GM19324 (cell line): ENCODE measurements at regions not wholly inside any gene's neighbourhood (a gene's known extent, or its start where the extent isn't known, plus 50 kb on each side); places are given as distances from the start of the nearest gene placed in this dataset.

Experiments
- ATAC-seq: cut with Tn5 transposase; IDR thresholded peaks from one replicate; pipeline ENCODE4 v1.9.1; 2021; ENCODE audit warnings: mild to moderate bottlenecking, moderate library complexity; ENCODE audit not compliant: unreplicated experiment, low FRiP score

DNA sequence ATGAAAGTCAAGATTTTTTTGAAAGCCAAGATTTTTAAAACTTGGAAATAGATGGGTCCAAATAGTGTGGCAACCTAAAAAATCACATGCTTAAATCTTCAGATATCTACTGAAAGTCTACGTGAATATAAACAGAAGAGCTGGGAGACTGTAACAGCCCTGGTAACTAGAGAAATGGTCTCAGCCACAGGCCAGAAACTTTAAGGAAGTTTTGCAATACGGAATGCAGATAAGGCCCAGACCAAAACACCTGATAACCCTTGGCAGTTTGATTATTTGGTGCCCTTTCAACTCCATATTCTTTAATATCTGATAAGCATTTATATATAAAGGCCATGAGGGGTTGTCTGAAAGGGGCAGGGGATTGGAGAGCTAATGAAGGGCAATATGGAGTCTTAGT is 537.3 kb upstream of the TGFBR2 start:
- no peak for ATAC-seq

DNA sequence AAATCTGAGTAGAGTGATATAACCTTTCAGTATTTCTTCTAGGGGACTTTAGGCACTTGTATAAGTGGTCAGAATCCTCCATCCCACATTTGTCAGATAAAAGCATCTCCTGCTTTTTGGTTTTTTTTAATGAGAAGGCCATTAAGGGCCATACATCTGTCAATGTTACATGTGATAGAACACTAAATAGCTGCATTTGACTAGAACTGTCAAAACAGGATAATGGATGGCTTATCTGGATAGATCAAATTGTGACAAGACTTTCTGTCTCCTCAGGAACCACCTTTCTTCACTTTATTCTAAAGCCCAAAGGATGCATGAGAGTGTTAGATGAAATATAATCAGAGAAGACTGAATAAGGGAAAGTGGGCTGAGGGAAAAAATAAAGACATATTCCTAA is 533.4 kb upstream of the TGFBR2 start:
- no peak for ATAC-seq

DNA sequence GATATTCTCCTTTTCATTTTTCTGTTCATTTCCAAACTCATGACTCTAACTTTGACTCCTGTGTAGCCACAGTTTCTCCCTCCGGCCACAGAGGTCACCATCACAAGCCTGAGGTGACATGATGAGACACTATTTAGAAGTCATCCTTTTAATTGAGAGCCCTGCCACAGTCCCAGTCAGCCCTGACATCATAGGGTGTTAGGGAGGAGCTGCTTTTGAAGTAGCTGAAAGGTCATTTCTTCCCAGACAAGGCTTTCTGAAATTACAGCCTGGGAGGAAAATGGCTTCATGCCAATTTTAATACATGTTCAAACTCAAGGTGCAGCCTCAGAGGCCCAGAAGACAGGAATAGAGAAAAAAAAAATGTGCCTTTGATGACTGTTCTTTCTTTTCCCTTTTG is 532.8 kb upstream of the TGFBR2 start:
- no peak for ATAC-seq

DNA sequence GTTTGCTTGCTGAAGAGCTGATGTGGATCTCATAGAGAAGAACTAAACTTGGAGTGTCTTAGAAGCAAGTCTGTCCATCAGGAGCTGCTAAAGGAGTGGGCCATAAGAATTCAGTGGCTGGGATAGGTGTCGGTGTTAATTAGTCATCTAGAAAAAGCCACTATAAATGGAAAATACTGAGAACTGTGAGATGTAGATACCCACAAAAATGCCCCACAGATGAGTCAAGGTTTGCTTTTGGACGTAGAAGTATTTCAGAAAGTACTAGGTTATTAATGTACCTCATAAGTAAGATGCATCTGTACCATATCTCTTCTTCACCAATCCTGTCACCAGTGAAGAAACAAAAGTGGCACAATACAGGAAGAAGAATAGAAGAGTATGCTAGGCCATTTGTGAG is 530.9 kb upstream of the TGFBR2 start:
- ATAC-seq = no peak

DNA sequence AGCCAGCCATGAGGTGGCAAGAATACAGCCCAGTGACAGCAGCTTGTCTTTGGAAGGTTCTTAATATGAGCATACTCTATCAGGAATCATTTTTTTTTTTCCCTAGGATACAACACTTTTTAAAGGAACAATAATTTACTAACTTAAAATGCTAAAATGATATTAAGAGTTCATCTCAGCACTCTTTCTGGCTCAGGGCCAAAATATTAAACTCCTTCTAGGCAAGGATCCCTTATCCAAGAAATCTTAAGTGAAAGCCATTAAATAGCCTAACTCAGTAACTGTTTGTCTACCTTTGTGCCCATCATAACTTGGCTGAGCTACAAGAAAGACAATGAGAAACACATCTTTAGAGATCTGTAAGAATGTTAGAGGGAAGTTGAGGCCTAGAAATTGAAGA is 529.5 kb upstream of the TGFBR2 start:
- no peak for ATAC-seq

DNA sequence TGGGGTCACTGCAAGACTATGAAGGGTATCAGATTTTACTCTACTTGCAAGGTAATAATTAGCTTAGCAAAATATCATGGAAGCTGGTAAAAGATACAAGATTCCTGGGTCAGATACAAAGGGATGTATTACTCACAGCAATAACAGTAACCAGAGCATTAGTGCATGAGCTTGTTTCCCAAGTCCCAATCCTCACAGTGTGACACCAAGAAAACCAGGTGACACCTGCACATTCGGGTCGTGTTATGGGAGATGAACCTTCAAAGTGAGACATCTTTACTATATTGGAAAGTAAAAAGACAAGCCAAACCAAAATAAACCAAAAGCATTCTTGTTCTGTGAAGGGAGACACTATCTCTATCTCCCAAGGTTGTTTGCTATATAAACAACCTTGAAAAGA is 528.7 kb upstream of the TGFBR2 start:
- no peak for ATAC-seq

DNA sequence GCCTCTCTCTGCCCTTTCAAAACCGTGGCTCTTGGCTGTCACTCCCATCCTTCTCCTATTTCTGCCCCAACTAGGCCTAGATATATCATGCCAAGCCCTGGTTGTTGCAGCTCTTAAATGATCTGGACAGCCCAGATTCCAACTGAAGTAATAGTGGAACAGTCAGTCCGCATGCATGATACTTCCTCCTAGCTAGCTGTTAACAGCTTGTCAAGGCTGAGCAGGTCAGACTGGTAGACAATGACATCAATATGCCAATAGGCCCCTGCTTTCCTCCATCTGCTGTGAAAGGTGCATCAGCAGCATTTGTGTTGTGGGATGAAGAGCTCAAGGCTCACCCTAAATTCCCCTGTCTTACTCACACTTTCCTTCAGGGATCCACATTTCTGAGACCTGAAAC is 527.7 kb upstream of the TGFBR2 start:
- no peak for ATAC-seq

DNA sequence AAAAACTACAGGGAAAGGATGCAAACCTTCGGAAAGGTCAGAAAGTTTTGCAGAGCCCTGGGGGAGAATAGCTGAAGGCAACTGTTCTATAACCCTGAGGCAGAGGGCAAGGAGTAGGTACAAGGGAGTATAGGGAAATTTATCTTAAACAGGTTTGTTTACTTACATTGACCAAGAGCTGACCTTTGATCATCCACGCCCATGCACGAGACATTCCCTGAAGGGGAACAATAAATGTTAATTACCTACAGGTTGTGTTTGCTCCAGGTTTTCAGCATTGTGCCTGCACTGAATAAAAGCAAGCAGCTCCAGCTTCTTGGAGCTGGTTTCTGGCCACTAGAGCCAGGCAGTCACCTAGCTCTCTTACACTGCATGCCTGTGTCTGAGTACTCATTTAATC is 524.5 kb upstream of the TGFBR2 start:
- ATAC-seq = no peak

DNA sequence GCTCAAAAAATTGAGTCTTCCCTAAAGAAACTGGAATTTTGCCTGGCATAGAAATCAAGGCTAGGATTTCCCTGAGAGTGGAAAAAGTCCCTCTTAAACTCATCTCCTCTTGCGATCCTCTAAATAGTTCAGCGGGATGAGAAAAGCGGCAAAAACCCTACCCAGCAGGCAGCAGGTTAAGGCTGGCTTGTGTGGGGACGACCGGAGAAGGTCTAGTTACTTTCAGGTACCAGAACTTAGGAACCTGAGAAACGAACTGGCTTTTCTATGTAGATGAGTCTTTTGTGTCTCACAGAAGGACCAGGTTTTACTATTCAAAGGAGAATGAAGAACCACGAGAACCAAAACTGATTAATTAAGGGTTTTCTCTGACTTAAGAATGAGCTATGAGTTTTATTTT is 523.7 kb upstream of the TGFBR2 start:
- ATAC-seq = no peak

DNA sequence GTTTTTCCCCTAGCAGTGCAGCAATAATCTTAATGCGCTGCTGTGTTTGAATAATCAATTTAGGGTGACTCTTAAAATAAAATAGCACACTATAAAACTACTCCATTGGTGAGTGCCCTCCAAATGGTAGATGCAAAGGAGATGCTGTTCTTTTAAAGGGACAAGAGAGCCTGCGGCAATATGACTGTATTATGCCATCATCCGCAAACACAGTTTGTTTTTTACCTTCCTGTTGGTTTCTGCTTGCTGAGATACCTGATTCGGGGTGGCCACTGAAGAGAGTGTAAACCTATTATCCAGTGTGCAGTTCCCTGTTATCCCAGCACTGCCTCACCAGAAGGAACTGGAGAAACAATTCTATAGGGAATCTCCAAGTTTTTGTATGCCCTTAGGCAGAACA is 523.1 kb upstream of the TGFBR2 start:
- no peak for ATAC-seq

DNA sequence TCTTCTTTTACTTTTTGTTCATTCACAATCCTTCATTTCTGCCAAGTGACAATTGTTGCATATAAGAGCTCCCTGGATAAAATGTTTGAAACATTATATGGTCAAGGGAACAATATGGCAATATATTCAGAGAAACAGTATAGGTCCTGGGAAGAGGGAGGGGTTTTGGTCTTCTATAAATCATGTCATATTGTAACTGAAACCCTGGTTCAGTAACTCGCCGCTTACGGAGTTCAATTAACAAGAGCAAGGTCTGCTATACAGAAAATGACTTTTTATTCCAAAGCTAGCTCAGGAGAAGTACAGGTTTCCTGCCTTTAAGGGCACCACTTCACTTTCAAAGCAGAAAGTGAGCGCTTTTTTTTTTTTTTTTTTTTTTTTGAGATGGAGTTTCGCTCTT is 522.1 kb upstream of the TGFBR2 start:
- no peak for ATAC-seq

DNA sequence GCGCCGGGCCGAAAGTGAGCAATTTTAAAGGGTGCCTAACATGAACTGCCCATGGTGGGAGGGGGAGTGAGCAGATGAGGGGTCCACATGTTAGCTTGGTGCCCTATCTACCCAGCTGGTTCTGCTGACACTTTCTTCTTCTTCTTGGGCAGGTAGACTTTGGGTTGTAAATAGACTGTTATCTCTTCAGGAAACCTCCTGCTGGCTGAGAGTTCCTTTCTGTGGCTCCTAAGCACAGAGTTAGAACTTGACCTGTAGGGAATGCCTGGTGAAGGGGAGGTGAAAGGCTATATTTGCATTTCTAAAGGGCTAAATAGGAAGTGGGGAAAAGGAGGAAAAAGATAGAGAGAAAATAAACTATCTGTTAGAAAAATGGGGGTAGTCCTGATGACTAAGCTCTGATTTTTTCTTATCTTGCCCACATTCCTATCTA is 521.4 kb upstream of the TGFBR2 start:
- no peak for ATAC-seq

DNA sequence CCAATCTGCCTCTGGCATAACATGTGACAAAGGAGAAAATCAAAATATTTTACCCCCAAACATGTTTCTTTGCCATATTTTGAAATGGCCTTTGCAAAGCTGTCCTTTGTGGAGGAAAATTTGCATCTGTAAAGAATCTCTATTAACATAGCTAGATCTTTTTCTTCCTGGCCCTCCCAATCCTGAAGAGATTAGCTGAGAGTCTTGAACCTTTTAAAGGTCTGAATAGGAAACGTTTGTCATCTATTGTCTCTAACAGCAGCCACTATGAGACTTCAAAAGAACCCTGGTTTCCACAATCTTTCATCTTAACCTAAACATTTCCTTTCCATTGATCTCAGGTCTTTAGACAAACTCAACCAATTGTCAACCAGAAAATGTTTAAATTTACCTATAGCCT is 520.9 kb upstream of the TGFBR2 start:
- ATAC-seq = no peak

DNA sequence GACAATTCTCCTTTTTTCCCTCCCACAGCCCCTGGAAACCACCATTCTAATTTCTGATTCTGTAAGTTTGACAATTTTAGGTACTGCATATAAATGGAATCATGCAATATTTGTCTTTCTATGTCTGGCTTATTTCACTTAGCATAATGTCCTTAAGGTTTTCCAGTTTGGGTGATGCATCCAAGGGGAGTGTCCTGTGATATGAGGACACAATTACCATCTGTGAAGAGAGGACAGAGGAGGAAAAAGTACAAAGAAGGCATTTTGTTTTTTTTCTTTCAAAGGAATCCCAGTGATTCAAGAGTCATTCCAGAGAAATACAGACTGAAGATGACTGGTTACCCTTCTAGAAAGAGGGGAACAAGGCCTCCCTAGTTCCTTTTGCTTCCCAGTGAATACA is 514.7 kb upstream of the TGFBR2 start:
- no peak for ATAC-seq

DNA sequence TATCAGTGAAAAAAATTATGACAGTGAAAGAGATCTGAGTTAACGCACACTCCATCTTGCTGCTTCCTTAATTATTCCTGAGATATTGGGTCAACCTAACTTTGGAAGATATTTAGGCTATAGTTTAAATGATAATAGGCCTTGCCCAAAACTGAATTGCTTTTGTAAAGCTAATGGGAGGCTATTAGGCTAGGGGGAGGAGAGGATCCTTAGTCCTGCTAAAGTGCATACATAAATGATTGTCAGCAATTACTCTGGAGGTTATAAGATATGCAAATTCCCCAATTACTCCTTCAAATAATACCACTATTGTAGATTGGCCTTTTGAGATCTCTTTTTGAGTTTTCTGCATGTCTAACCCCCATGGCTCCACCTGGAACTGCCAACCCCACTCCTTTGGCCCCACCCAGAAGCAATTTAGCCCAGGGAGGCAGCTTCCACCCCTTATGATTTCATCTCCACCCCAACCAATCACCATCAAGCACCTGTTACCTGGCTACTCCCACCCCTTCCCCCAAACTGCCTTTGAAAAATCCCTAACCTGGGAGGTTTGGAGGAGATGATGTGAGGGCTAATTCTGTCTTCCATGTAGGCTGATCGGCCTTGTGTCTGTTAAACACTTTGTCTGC is 509.3 kb upstream of the TGFBR2 start:
- ATAC-seq = no peak

DNA sequence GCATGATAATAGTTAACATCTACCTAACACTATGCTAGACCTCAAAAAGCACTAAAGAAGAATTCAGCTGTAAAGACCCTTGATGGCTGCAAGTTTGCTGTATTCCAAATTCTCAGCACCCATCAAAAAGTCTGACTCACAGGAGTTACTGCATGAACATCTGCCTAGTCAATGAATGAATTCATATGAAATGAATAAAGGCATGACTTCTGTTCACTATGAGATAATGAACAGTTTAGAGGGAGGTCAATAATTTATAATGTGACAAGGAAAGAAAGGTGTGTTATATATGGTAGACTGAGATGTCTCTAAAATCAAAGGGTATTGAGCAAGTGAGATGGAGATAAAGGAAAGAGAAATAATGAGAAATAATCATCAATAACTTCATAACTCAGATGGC is 508.2 kb upstream of the TGFBR2 start:
- ATAC-seq = no peak

DNA sequence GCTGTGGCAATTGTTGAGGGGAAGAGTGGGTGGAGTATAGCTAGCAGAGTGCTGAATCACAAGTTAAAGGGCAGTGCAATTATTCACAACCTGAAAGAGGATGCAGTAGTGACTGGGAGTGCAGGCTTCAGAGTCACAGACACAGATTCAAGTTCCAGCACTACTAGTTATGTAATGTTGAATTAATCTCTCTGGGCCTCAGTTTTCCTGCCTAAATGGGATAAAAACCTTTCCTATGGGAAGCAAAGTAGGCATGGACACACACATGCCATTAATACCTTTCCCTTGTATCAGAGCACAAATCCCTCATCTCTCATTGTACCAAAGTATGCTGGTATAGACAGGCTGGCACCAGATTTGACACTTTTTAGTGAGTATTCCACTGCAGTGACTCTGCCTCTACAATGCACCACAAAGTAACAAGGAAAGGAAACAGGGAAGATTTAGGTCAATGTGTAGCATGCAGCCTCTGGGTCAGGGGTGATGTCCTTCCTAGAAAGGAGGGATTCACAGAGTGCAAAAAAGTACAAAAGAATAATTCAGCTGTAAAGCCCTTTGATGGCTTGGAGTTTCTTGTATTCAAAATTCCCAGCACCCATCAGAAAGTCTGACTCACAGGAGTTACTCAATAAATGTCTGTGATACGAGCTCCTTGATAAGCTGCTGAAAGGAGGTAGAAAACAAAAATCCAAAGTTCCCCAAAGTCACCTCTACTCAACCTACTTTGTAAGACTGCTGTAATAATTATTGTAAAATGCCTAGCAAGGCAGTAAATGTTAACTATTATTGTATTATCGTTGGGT is 507.5 kb upstream of the TGFBR2 start:
- no peak for ATAC-seq

DNA sequence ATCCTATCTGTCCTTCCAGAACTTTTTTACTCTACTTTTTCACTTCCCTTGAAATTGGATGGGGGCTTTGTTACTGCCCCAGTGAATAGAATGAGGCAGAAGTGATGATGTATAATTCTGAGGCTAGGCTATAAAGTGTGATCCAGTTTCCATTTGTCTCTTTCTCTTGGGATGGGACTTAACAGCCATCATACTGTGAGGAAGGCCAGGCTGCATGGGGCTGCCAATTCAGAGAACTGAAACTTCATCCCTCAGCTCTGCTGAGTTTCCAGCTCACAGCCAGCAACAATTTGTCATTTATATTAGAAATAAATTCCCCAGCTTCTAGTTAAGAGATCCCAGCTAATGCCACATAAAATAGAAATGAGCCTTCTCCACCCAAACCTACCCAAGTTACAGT is 504.0 kb upstream of the TGFBR2 start:
- no peak for ATAC-seq

DNA sequence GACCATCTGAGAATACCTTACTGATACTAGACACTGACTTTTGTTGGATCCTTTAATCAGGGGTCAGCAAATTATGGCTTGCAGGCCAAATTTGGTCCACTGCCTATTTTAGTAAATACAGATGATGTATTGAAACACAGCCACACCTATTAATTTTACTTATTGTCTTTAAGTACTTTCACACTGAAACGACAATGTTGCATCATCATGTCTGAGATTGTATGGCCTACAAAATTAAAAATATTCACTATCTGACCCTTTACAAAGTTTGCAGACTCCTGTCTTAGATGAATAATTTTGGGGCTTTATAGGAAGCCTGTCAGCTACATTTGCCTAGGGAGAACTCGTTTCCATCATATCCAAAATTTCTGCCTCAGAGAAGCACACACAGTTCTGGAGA is 503.2 kb upstream of the TGFBR2 start:
- no peak for ATAC-seq

DNA sequence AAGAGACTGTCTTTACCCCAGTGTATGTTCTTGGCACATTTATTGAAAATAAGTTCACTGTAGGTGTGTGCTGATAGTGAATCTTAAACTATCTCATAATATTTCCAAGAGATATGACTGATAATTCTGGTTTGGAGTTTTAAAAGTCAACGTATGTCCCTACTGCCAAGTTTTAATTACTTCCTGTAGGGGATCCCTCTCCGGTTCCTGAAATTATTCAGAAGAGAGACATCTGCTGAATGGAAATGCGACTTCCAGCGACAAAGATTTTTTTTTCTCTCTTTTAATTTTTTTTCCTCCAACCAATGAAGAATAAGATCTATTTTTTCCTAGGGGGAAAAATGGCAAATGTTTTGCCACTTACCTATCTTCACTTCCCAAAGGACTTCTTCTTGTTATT is 498.9 kb upstream of the TGFBR2 start:
- no peak for ATAC-seq

DNA sequence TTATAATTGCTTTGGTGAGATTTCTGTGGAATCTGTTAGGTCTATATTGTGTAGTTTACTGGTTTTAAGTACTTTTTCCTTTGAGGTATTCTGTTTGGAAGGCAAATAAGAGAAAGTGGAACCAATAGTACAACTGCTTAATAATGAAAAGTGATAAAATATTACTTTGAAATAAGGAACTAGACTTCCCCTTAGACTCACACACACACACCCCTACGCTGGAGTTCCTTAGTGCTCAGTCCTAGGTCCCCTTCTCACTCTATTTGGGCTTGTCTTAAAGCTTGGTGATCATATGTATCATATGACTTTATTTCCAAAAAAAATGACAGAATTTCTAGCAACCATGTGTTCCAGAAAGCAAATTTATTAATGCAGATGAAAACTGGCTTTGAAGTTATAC is 494.0 kb upstream of the TGFBR2 start:
- no peak for ATAC-seq

DNA sequence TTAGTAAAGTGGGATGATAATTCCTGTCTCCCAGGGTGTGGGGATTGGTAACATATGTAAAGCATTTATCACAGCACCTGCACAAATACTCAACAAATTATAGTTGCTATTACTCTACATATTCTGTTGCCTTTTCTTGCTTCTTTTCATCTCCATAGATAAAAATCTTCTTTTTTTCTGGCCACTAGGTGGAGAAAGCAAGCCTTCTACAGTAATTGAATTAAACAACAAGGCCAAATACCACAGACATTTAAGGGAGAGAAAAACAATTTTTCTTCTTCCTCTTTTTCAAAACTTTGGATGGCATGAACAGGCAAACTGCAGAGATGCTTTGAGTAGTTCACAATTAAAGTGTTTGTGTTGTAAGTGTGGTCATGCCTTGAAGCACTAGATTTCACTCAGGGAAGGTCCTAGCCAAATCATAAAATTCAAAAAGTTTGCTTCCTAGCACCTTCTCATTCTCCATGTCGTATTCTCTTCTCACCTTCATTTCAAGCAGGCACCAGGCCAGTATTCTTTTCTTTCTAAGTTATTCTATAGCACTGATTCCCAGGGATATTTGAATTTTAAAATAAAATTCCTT is 493.4 kb upstream of the TGFBR2 start:
- ATAC-seq = no peak
